HL-60/S4 (cell line): ENCODE measurements at regions not wholly inside any gene's neighbourhood (a gene's known extent, or its start where the extent isn't known, plus 50 kb on each side); places are given as distances from the start of the nearest gene placed in this dataset.

ENCODE experiments used
- in situ Hi-C: fragments of 300-500 bp; cut with MboI; formaldehyde crosslinking; loops from 2 replicates; pipeline ENCODE4 v1.14.3; 2022; ENCODE audit warnings: low sequenced_read_pairs

DNA sequence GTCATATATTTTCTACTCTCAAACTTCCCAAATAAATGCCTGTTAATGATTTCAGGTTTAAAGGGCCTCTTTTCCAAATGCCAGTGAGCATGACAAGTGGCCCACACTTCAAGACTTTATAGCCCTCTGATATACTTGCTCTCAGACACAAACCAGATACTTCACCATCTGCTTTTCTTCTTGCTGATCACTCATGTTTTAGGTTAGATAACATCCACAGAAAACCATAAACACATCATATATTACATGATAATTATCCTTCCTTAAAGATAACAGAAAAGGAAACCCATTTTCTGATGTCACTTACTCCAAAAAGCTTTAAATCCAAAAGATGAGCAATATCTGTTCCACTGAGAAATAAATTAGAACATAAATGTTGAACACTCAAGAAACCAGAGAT is 723.5 kb downstream of the LTN1 start:
- in situ Hi-C loops: no loop called here

DNA sequence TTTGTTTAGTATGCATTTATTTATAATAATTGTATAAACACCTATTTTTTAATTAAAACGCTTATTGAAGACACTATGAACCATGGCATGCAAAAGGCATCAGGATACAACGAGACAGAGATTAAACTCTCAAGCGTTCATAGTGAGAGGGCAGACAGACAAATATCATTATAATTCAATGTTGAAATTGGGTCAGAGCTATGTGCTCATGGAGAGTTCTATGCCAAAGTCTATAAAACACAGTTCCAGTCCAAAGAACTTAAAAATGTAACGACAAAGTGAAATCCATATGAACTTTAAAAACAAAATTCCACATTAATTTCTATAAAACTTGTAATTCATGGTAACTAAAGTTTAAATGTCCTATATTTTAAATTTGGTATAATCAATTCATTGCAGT is 724.0 kb downstream of the LTN1 start:
- in situ Hi-C loops: no loop called here

DNA sequence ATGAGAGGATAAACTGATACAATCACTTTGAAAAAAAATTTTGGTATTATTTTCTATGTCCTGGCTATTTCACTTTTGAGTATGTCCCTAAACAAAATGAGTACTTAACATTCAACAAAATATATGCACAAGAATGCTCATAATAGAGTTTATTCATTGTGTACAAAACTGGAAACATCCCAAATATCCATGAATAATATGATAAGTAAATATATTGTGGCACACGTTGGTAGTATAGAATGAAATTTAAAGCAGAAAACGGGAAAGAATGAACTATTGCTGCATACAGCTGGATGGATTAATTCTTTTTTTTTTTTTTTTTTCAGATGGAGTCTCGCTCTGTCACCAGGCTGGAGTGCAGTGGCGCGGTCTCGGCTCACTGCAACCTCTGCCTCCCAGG is 725.2 kb downstream of the LTN1 start:
- in situ Hi-C loops: no loop called here

DNA sequence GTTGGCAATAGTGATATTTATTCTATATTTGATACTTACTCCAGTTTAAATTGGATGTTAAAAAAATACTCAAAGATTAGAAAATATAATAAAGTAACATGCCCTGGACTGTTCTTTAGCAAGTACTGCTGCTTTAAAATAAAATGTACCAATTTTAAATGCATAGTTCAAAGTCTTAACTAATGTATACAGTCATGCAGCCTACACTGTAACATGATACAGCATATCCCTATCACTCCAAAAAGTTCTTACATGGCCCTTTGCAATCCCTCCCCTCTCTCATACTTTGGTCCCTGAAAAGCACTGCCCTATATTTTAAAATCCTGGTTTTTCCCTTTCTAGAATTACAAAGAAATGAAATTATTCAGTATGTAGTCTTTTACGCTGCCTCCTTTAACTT is 726.6 kb downstream of the LTN1 start:
- in situ Hi-C loops: no loop called here

DNA sequence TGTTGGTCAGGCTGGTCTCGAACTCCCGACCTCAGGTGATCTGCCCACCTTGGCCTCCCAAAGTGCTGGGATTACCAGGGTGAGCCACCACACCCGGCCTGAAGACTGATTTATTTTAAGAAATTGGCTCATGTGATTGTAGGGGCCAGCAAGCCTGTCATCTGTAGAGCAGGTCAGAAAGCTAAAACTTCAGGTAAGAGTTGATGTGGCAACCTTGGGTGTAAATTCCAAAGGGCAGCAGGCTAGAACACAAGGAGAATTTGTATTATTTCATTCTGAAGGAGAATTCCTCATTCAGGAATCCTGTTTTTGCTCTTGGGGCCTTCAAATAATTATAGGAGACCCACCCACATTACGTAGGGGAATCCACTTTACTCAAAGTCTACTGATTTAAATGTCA is 728.7 kb downstream of the LTN1 start:
- in situ Hi-C loops: no loop called here

DNA sequence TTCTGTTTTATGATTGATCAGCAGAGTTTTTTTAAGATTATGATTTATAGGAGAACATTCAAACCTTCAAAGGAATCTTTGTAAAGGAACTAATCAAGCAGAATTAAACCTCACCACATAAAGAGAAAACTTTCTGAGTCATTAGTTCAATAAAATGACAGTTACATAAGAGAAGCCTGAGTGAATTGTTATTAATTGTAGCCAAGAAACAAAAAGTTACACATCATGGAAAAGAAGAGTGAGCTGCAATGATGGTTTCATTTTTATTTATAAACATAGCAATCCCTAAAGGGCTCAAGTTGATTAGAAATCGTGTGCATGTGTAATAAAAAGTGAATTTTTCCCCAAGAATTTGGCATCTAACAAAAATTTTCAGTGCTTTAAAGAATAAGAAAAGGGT is 731.4 kb downstream of the LTN1 start:
- in situ Hi-C loops: no loop called here

DNA sequence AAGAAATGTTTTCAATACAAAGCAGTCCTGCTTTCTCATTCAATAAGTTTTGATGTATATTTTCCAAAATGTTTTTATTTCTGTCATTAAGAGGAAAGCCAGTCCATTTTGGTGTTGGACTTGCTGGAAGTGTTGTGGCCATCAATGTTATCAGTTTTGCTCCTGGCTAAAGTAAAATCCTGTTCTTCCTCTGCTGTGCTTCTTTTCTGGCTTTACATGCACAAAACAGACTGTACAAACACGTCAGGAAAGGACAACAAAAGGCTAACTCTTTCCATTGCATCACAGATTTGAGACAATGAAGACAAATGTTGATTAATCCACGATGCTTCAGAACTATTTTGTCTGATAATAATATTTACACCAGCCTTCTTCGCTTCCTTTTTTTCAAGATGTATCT is 735.4 kb downstream of the LTN1 start:
- in situ Hi-C loops: no loop called here

DNA sequence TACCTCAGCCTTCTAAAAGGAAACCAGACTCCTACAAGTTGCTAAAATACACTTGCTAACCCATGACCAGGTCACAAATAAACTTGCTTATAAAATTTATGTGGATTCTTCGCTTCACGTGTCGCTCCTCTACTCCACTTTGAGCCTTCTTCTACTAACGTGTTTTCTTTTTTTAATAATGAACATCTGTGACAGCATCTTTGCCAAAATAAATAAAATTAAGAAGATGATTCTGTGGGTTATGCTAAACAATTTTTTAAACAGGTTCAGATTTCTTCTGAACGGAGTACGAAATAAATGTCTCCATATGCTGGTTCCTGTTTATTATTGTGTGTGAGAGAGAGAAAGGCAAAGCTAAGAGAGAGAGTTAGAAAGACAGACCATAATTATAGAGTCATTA is 735.8 kb downstream of the LTN1 start:
- in situ Hi-C loops: no loop called here

DNA sequence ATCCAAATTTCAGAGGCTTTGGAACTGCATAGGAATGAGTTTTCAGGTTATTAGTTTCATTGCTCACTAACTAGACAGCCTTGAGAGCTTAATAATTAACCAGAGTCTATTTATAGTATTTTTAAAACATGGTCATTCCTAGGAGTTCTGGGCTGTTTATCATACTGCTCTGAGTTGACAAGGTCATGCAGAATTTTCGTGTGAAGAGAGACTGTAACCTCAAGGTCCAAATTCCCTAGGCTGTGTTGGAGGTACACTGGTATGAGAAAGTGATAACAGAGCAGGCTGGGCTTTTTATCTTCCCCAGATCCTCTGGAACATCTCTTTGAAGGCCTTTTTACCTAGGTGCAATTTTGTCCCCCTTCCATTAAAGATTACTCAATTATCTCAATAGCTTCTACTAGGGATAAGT is 736.3 kb downstream of the LTN1 start:
- in situ Hi-C loops: no loop called here

DNA sequence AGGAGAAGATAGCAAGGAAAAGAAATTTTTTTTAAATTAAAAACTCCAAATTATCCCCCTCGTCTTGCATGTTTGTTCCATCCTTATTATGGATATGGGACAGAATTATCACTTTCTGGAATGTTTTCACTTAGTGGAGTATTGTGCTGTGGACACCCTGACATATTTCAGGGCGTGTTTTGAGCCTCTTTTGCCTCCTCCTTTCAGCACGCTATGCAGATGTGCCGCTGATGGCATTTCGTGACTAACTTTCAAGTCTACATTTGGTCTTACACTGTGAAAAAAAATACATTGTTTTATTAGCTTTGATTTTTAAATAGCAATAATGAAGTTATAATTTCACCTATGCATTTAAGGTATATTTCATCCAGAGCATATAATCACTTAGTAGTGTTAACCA is 738.7 kb downstream of the LTN1 start:
- in situ Hi-C loops: no loop called here

DNA sequence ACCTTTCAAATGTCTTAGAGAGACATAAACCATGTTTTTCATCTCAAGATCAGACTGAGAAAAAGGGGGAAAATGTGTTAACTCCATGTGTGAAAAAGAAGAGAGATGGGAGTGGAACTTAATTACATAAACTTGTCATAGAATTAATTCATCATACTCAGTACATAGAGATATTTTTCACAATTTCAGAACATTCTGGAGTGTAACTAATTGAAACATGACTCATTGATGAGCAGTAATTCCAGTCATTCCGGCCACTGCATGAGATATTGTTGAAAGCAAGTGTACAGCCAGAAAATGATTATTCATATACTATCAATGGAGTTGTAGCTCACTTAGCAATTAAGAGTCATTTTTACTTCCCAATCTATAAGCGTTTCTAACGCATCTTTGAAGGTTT is 739.3 kb downstream of the LTN1 start:
- in situ Hi-C loops: no loop called here

DNA sequence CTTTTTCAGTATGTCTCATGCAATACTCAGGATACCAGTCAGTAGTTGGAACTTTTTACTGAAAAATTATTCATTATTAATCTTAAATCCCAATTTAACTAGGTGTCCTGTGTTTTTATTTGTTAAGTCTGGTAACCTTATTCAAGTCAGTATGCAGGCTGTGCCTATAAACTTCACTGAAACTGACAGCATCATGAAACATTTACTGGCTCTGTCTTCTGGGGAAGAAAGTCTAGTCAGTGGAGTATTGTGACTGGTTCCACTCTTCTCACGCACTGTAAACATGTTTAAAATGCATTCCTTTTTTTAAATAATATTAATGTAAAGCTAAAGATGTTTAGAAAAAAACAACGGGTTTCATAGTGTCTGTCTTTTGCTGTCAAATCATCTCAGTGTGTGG is 739.7 kb downstream of the LTN1 start:
- in situ Hi-C loops: no loop called here

DNA sequence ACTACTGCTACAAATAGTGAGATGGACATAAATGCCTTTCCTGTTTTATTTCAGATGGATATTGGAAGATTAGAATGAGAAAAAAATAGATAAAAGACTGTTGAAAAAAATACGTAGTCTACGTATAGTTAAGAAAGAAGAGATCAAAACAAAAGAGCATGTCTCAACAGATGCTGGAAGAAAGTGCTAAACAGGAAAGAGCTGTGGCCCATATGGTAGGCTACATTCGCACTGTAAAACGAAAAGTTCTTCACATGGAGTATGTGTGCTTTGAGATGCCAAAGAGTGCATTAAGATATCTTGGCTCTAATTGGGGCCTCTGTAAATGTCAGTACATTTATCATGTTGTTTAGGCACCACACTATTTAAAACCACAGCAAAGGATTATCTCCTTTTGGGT is 741.7 kb downstream of the LTN1 start:
- in situ Hi-C loops: no loop called here

DNA sequence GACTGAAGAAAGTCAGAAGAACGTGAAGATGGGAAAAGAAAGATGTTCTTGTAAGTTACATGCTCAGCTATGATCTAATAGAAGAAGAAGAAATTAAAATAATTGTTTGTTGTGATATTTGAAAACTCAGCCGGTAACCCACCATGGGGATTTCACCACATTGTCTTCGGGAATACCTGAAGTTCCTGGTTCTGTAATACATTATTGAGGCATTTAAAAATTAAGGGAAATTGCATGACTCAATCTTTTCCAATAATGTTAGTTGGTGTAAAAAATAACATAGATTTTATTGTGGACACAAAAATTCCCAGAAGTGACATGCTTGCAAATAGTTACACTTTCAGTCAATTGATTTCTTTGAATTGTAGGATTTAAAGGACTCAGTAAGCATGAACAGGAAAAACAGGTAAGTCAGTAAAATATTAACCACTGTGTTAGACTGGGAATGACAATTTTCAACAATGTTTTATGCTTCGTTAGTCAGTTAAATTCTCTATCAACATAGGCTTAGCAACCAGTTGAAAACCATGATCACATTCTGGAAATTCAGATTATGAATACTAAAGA is 745.1 kb downstream of the LTN1 start:
- in situ Hi-C loops: no loop called here

DNA sequence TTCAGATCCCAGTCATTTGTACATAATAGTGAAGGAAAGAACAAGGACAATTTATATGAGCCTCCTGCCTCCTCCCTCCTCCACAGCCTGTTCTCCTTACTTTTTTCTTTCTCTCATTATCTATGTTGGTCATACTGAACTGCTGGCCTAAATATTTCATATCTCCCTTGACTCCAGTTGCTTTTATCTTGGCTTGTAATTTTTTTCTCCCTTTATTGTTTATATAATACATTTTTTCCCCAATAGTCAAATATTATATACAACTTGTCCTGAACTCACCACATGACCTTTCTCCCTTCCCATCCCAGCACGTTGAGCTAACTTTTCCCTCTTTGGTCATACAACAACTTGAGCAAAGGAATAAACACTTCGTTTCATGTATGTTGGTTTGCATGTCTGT is 752.1 kb downstream of the LTN1 start:
- in situ Hi-C loops: no loop called here

DNA sequence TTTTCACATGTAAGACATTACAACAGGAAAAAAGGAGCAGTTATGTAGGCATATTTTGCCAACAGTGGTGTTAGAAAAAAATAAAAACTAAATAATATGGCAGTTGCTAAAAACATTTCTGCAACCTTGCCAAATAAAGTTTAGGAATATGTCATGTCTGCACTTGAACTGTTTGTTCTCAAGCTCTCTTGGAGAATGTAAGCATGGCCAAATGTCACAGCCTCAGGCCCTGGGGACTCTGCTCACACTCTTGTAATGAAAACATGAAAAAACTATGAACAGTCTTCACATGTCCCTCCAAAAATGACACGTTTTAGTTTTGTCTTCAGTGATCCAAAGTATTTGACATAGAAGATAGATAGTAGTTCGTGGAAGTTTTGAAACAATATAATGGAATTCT is 753.3 kb downstream of the LTN1 start:
- in situ Hi-C loops: no loop called here

DNA sequence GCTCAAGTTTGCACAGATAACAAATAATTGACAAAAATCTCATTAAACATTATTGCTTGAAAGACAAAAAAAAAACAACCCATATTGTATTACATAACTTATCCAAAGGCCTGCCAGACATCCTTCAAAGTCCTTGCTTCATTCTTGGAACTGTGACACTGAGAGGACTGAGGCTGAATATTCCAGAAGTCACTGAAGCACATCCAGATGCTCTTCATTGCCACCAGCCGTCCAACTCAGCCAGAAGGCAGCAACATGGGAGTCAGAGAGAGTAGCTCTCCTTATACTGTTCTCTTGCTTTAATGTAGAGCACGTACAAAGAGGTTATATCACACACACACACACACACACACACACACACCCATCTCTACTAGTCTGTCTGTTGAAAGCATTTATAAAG is 755.0 kb downstream of the LTN1 start:
- in situ Hi-C loops: no loop called here

DNA sequence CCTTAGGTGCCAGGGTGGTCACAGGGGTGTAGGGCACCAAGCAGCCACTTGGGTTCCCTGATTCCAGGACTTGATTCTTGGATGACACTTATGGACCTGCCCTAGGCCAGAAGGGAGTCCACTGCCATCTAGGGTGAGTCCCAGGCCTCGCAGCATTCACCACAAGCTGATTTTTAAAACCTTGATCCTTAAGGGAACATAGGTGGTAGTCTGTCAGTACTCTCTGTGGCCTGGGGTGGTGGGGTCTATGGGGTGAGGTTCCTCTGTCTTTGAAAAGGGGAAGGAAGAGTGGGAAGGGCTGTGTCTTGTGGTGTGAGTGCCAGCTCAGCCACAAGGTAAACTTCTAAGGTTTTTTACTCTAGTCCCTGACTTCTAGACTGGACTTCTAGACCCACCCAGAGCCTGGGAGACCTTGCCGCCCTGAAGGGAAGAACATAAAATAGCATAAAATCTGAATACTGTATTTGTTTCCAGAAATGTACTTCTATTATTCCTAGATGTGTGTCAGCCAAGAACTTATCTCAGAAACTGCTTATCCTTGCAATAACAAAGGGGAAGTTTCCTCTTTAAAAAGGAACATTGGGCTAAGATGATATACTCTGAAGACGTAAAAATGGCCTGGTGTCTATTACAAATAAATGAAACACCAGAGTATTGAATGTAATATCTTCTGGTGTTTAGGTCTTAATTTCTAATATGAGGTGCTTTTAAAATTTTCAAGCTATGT is 757.3 kb downstream of the LTN1 start:
- in situ Hi-C loops: no loop called here

DNA sequence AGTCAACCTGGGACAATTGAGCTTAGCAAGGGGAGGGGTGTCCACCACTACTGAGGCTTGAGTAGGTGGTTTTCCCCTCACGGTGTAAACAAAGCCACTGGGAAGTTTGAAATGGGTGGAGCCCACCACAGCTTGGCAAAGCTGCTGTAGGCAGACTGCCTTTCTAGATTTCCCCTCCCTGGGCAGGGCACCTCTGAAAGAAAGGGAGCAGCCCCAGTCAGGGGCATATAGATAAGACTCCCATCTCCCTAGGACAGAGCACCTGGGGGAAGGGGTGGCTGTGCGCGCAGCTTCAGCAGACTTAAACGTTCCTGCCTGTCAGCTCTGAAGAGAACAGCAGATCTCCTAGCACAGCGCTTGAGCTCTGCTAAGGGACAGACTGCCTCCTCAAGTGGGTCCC is 758.4 kb downstream of the LTN1 start:
- in situ Hi-C loops: no loop called here

DNA sequence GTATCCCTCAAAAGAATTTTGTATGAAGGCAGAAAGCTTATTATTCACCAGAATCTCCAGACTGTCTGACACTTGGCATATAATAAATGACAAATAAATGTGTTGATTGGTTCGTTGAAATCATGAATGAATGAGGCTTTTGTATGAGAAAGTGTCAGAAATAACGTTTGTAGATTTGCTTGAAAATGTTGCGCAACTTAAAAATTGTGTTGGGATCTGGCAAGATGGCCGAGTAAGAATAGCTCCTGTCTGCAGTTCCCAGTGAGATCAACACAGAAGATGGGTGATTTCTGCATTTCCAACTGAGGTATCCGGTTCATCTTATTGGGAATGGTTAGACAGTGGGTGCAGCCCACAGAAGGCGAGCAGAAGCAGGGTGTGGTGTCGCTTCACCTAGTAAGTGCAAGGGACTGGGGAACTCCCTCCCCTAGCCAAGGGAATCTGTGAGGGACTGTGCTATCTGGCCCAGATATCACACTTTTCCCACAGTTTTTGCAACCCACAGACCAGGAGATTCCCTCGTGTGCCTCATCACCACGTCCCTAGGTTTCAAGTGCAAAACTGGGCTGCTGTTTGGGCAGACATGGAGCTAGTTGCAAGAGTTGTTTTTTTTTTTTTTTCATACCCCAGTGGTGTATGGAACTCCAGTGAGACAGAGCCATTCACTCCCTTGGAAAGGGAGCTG is 759.0 kb downstream of the LTN1 start:
- in situ Hi-C loops: no loop called here

DNA sequence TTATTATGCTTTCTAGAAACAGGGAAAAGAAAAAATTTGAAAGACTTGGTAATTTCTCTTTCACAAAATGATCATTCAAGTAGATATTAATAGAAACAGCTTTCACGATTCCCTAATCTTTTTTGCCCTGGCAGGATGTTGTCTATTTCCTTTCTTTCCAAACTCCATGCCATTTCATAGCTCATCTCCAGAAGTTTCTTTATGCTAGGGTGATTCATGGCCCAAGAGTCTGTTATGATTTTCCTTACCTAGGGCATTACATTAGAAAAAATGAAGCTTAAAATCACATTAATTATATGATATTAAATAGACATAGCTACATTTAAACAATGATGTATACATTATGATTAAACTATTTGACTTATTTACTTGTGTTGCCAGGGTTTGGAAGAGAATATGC is 762.1 kb downstream of the LTN1 start:
- in situ Hi-C loops: no loop called here

DNA sequence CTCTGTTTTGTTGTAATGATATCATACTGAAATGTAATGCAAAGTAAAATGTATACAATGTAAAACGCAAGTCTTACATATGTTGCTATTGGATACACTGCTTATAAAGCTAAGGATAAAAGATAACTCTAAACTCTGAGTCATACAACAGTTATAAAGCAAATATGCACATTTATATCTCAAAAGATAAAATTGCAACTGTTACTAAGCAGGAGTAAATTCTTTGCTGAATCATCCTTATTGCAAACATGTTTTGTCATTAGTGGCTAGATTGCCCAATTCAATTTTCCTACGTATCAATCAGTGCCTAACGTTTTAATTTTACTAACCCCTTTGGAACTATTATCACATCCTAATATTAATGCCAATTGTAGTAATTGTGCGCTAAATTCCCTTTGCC is 762.9 kb downstream of the LTN1 start:
- in situ Hi-C loops: no loop called here

DNA sequence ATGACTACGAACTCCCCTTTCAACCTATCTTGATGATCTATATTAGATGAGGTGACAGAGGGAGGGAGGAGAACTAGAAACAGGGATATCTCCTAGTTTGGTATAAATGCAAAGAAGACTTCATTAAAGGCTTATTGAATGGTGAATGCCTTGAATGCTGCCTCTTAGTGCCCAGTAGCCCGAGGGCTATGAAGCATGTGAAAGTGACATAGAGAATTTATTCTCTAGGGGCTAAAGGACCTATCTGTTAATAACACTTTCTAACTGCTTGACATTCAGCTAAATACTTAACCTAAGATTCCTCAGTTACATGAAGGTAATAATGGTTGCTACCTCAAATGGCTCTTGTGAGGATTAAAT is 764.1 kb downstream of the LTN1 start:
- in situ Hi-C loops: no loop called here
